HEK293T (cell line): ENCODE measurements at regions not wholly inside any gene's neighbourhood (a gene's known extent, or its start where the extent isn't known, plus 50 kb on each side); places are given as distances from the start of the nearest gene placed in this dataset.

Source experiments
- BHLHE40 ChIP-seq: fragments of 450-650 bp; IDR thresholded peaks from 2 replicates; pipeline ENCODE4 v1.6.1; 2016; ENCODE audit warnings: mild to moderate bottlenecking, moderate library complexity, borderline replicate concordance
- ELF4 ChIP-seq: fragments of 450-650 bp; IDR thresholded peaks from 2 replicates; pipeline ENCODE4 v1.6.1; 2017; ENCODE audit warnings: antibody characterized with exemption
- FOXK2 ChIP-seq: fragments of 450-650 bp; IDR thresholded peaks from 2 replicates; pipeline ENCODE4 v1.6.1; 2016; ENCODE audit warnings: mild to moderate bottlenecking
- FOXM1 ChIP-seq: fragments of 450-650 bp; IDR thresholded peaks from 2 replicates; pipeline ENCODE4 v1.6.1; 2017; ENCODE audit warnings: mild to moderate bottlenecking, borderline replicate concordance
- HDGF ChIP-seq: fragments of 450-650 bp; IDR thresholded peaks from 2 replicates; pipeline ENCODE4 v1.6.1; 2017; ENCODE audit warnings: antibody characterized with exemption, borderline replicate concordance
- L3MBTL2 ChIP-seq: fragments of 450-650 bp; conservative IDR thresholded peaks from 2 replicates; pipeline ENCODE4 v1.6.1; 2016; ENCODE audit warnings: mild to moderate bottlenecking
- LEF1 ChIP-seq: fragments of 450-650 bp; IDR thresholded peaks from 2 replicates; pipeline ENCODE4 v1.6.1; 2017; ENCODE audit warnings: mild to moderate bottlenecking, borderline replicate concordance
- NFRKB ChIP-seq: fragments of 450-650 bp; IDR thresholded peaks from 2 replicates; pipeline ENCODE4 v1.6.1; 2016; ENCODE audit warnings: mild to moderate bottlenecking, moderate library complexity
- SP1 ChIP-seq: fragments of 450-650 bp; IDR thresholded peaks from 2 replicates; pipeline ENCODE4 v1.6.1; 2017
- SUZ12 ChIP-seq: fragments of 450-650 bp; IDR thresholded peaks from 2 replicates; pipeline ENCODE4 v1.6.1; 2016; ENCODE audit warnings: mild to moderate bottlenecking
- ZNF384 ChIP-seq: fragments of 450-650 bp; IDR thresholded peaks from 2 replicates; pipeline ENCODE4 v1.6.1; 2016

GRCh38 chr6:155975506-155975905 is 519.9 kb upstream of the NOX3 start:
- TF ChIP-seq SP1 (no peak), L3MBTL2 (no peak), SUZ12 (no peak), FOXK2 (no peak), FOXM1 (no peak), LEF1 (no peak), BHLHE40 (no peak), ELF4 (no peak), ZNF384 (no peak), HDGF (no peak), NFRKB (no peak)
